ENCODE measurements at regions not wholly inside any gene's neighbourhood (a gene's known extent, or its start where the extent isn't known, plus 50 kb on each side); places are given as distances from the start of the nearest gene placed in this dataset.
"Not testable (repeated sequence)": the region's sequence is repeated elsewhere in the genome, so short reads cannot be mapped to it uniquely, and the experiment has no call there.

DNA sequence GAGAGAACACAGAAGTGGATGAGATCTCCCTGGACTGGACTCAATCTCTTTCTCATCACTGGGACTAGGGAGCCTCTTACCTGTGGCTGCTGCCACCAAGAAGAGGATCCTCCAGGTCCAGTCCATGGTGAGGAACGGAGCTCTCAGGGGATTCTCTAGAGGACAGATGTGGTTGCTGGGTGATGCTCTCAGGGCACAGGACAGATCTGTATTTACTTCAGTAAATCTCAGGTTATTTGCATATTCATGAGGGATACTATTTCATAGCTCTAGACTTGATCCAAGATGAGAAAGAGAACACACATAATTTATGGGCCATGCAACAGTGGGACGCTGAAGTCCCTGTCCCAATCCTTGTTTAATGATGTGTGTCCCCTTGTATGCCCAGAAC is 460.5 kb downstream of the TMEM121 start:
- H3K36me3 ChIP-seq (replicated peaks in 1 of 2; ENCODE audit: insufficient read depth in 1 of 2, low read depth in 2 of 2) = no peaks in the 10 kb centered on the region
- no peak overlapping the region for H3K27ac ChIP-seq
- H3K4me3 ChIP-seq = no peak overlapping the region
- 32 to 36% methylated on average over 1 to 2 of the region's 2 CpGs for WGBS, 2 donors
- no peaks in the 10 kb centered on the region for H3K4me1 ChIP-seq
- H3K27me3 ChIP-seq = no peaks in the 10 kb centered on the region
- DNase-seq = no peak
- TF ChIP-seq, protein P1, sequence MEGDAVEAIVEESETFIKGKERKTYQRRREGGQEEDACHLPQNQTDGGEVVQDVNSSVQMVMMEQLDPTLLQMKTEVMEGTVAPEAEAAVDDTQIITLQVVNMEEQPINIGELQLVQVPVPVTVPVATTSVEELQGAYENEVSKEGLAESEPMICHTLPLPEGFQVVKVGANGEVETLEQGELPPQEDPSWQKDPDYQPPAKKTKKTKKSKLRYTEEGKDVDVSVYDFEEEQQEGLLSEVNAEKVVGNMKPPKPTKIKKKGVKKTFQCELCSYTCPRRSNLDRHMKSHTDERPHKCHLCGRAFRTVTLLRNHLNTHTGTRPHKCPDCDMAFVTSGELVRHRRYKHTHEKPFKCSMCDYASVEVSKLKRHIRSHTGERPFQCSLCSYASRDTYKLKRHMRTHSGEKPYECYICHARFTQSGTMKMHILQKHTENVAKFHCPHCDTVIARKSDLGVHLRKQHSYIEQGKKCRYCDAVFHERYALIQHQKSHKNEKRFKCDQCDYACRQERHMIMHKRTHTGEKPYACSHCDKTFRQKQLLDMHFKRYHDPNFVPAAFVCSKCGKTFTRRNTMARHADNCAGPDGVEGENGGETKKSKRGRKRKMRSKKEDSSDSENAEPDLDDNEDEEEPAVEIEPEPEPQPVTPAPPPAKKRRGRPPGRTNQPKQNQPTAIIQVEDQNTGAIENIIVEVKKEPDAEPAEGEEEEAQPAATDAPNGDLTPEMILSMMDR (IDR thresholded peaks at IDR 0.05) = no peak
- H3K9me3 ChIP-seq = no peaks in the 10 kb centered on the region
- intact Hi-C loops (cut with DNase I) = no loop called here
- ATAC-seq = no peak

DNA sequence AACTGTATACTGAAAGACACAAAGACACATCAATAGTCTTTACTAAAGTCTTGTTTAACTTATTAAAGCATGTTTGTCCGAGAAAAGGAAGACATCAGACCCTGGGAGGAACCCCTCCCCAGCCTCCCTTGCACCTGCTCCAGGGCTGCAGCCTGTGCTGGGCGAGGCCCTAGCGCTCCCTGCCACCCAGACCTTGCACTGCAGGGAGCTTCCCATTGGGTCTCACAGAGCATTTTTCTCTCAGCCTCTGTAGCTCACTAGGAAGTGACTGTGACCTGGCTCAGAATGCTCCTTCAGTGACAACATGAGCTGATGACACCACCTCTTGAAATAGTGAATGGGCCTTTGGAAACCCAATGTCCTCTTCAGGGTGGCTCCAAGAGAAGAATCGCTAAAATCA is 461.2 kb downstream of the TMEM121 start:
- intact Hi-C loops (cut with DNase I) = no loop called here
- 62 to 64% methylated on average over 4 of the region's 4 CpGs for WGBS, 2 donors
- no peak for ATAC-seq
- no peaks in the 10 kb centered on the region for H3K9me3 ChIP-seq
- no peaks in the 10 kb centered on the region for H3K36me3 ChIP-seq (replicated peaks in 1 of 2; ENCODE audit: insufficient read depth in 1 of 2, low read depth in 2 of 2)
- no peaks in the 10 kb centered on the region for H3K4me1 ChIP-seq
- no peaks in the 10 kb centered on the region for H3K27me3 ChIP-seq
- H3K27ac ChIP-seq = no peak overlapping the region
- no peak for DNase-seq
- TF ChIP-seq, protein P1 (IDR thresholded peaks at IDR 0.05) = no peak
- TF ChIP-seq POLR2A (IDR thresholded peaks at IDR 0.05) = no peak
- no peak overlapping the region for H3K4me3 ChIP-seq

DNA sequence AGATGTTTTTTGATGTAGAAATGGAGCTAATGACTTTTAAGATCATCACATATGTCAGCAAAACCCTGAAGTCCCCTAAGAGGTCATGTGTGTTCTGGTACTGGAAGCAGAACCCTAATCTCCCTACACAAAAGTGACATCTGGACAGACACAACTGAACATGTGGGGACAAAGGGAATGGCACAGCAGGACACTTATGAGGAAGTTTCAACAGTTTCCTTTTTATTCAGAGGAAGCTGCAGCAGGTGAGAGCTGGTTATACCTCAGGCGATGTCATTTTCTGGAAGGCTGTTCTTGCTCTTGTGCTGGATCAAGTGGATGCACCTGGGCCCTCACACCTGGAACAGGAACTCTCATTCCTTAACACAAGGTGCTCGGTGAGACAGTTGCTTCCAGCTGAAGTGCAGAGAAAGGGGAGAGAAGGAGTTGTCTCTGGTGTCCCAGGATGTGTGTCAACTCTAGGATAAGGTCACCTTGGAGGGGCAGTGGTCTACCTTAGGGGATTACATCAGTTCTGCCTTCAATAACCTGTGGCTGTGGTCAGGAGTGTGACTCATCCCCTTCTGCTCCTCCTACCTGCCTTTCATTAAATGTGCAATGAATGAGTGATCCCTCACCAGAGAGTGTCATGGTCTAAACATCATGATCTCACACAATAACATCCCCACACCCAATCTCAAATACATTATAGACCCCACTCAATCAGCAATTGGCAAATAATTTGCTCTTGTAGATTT is 463.4 kb downstream of the TMEM121 start:
- no peaks in the 10 kb centered on the region for H3K9me3 ChIP-seq
- 52 to 64% methylated on average over 2 of the region's 2 CpGs for WGBS, 2 donors
- intact Hi-C loops (cut with DNase I) = no loop called here
- TF ChIP-seq, protein P1 (IDR thresholded peaks at IDR 0.05) = no peak
- no peak for TF ChIP-seq POLR2A (IDR thresholded peaks at IDR 0.05)
- ATAC-seq (no peak), DNase-seq (no peak)
- H3K36me3 ChIP-seq (replicated peaks in 1 of 2; ENCODE audit: insufficient read depth in 1 of 2, low read depth in 2 of 2) = no peaks in the 10 kb centered on the region
- no peaks in the 10 kb centered on the region for H3K27me3 ChIP-seq
- no peaks in the 10 kb centered on the region for H3K4me1 ChIP-seq
- H3K4me3 ChIP-seq = no peak overlapping the region
- no peak overlapping the region for H3K27ac ChIP-seq

DNA sequence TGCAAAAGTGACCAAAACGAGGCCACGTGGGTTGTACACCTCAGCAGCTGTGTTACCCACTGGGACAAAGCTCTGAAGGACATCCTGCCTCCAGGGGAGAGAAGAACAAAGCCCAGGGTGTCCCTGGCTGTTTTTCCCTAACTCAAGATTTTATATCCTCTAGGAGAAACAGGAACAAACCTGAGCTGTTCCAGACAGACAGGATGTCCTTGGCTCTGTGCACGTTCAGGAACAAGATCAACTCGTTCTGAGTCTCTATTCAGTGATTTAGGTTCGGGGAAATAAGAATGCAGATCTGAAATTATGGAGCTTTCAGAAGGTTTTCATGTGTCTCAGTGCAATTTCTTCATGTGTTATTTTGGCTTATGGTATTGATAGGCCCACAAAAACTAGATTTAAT is 465.3 kb downstream of the TMEM121 start:
- H3K9me3 ChIP-seq; ATAC-seq; H3K36me3 ChIP-seq (replicated peaks in 1 of 2; ENCODE audit: insufficient read depth in 1 of 2, low read depth in 2 of 2); H3K27me3 ChIP-seq; H3K27ac ChIP-seq; DNase-seq; H3K4me1 ChIP-seq; intact Hi-C loops (cut with DNase I); H3K4me3 ChIP-seq: not testable (repeated sequence)
- 35 to 41% methylated on average over 5 of the region's 5 CpGs for WGBS, 2 donors

DNA sequence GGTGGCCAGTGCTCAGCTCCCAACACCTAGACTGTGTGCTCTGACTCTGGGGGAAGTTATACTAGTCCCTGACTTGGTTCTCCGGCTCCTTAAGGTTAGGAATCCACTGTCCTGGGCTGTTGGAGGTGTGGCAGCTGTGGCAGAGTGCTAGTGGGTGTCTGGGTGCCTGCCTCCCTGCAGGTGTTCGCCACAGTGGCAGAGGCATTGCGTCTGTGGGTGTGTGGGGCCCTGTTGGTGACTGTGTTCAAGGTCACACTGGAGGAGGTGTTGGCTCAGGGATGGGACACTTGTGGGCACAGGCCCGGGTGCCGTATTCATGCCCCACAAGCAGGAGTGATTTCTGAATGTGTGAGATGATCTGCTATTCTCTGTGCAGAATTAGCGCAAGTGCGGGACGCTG is 467.4 kb downstream of the TMEM121 start:
- no peak for DNase-seq
- TF ChIP-seq POLR2A (IDR thresholded peaks at IDR 0.05) = no peak
- TF ChIP-seq, protein P1 (IDR thresholded peaks at IDR 0.05) = no peak
- Histone ChIP-seq H3K4me1 (no peaks in the 10 kb centered on the region), H3K36me3 (replicated peaks in 1 of 2; ENCODE audit: insufficient read depth in 1 of 2, low read depth in 2 of 2) (no peaks in the 10 kb centered on the region), H3K4me3 (no peak overlapping the region), H3K27ac (no peak overlapping the region), H3K9me3 (no peaks in the 10 kb centered on the region), H3K27me3 (no peaks in the 10 kb centered on the region)
- 51 to 80% methylated on average over 8 of the region's 8 CpGs for WGBS, 2 donors
- ATAC-seq = no peak
- intact Hi-C loops (cut with DNase I) = no loop called here

DNA sequence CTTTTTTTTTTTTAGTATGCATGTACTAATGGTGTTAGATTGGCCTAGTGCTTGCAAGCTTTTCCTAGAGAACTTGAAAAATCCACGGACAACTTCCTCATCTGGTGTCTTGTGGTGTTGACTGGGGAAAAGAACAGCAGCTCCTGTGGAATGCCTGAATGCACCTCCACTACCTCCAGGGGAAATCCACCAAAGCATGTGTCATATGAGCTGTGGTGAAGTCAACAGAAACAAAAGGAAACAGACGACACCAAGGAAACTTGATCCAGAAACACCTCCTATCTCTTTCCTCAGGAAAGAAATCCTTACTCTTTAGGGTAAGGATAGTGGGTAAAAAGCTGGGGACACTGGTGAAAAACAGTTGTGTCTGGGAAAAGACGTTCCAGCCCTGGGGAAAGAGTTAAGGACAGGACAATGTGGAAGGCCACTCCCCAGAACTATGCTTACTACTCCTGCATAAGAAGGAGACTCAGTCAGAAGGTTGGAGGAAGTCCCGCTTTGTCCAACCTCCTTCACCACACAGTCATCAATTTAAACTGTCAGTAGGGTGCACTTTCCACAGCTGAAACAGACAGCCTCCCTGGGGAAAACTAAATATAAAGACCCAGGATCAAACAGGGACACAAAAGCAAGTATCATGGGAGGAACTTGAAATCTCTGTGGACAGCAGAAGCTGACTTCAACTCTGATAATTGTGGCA is 468.8 kb downstream of the TMEM121 start:
- ATAC-seq; H3K4me3 ChIP-seq; H3K9me3 ChIP-seq; DNase-seq; intact Hi-C loops (cut with DNase I); H3K27me3 ChIP-seq; H3K27ac ChIP-seq; H3K4me1 ChIP-seq; H3K36me3 ChIP-seq (replicated peaks in 1 of 2; ENCODE audit: insufficient read depth in 1 of 2, low read depth in 2 of 2): not testable (repeated sequence)
- WGBS, 2 donors = 47 to 54% methylated on average over 3 to 4 of the region's 4 CpGs

DNA sequence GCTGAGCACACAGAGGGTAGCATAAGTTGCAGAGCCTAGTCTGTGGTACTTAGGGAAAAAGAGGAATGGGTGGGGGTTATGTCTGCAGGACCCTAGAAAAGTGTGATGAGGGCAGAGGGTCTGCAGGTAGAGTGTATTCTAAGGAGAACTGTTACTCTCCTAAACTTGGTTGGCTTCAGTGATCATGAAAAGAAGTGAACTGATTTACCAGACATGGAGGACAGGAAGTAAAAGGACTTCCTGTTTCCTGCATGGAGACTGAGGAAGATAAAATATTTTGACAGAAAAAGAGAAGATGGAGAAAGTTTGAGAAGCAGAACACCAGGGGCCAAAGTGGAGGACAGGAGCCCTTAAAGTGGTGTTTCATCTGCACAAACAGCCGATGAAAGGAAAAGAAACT is 472.2 kb downstream of the TMEM121 start:
- H3K9me3 ChIP-seq; H3K27me3 ChIP-seq; ATAC-seq; DNase-seq; H3K27ac ChIP-seq; intact Hi-C loops (cut with DNase I); H3K4me1 ChIP-seq; H3K4me3 ChIP-seq; H3K36me3 ChIP-seq (replicated peaks in 1 of 2; ENCODE audit: insufficient read depth in 1 of 2, low read depth in 2 of 2): not testable (repeated sequence)
- 50 to 87% methylated on average over 1 of the region's 1 CpG for WGBS, 2 donors

Data from body of pancreas (tissue), 4 donors.